HG03159 (cell line): ENCODE measurements at regions not wholly inside any gene's neighbourhood (a gene's known extent, or its start where the extent isn't known, plus 50 kb on each side); places are given as distances from the start of the nearest gene placed in this dataset.

Experiments used
- ATAC-seq: cut with Tn5 transposase; IDR thresholded peaks from one replicate; pipeline ENCODE4 v1.9.1; 2021; ENCODE audit warnings: mild to moderate bottlenecking, moderate library complexity; ENCODE audit not compliant: unreplicated experiment

GRCh38 chr11:122285070-122285988, 169.3 kb upstream of the BLID start:
- no peak for ATAC-seq

GRCh38 chr11:122280870-122281269, 164.9 kb upstream of the BLID start:
- ATAC-seq: no peak

GRCh38 chr11:122279194-122279593, 163.2 kb upstream of the BLID start:
- ATAC-seq: no peak

GRCh38 chr11:122277493-122277892, 161.5 kb upstream of the BLID start:
- no peak for ATAC-seq

- ATAC-seq: no peak
Observed at GRCh38 chr11:122276221-122276620, 160.2 kb upstream of the BLID start.

GRCh38 chr11:122275508-122275907, 159.5 kb upstream of the BLID start:
- no peak for ATAC-seq

- ATAC-seq: no peak
Observed at GRCh38 chr11:122273476-122274191, 157.6 kb upstream of the BLID start.

GRCh38 chr11:122271745-122272144, 155.7 kb upstream of the BLID start:
- ATAC-seq: no peak

GRCh38 chr11:122271137-122271536, 155.1 kb upstream of the BLID start:
- ATAC-seq: no peak

GRCh38 chr11:122270535-122270934, 154.5 kb upstream of the BLID start:
- ATAC-seq: no peak

- no peak for ATAC-seq
Observed at GRCh38 chr11:122269824-122270223, 153.8 kb upstream of the BLID start.

- no peak for ATAC-seq
Observed at GRCh38 chr11:122268601-122269130, 152.7 kb upstream of the BLID start.

- no peak for ATAC-seq
Observed at GRCh38 chr11:122267602-122268001, 151.6 kb upstream of the BLID start.

GRCh38 chr11:122265981-122266380, 150.0 kb upstream of the BLID start:
- ATAC-seq: no peak

GRCh38 chr11:122264121-122264520, 148.1 kb upstream of the BLID start:
- ATAC-seq: no peak

- ATAC-seq: no peak
Observed at GRCh38 chr11:122261546-122261945, 145.5 kb upstream of the BLID start.

GRCh38 chr11:122259195-122259821, 143.3 kb upstream of the BLID start:
- no peak for ATAC-seq

GRCh38 chr11:122258446-122259194, 142.6 kb upstream of the BLID start:
- no peak for ATAC-seq

- no peak for ATAC-seq
Observed at GRCh38 chr11:122253589-122254231, 137.7 kb upstream of the BLID start.

- no peak for ATAC-seq
Observed at GRCh38 chr11:122248939-122249338, 132.9 kb upstream of the BLID start.
